Fibroblast of skin of back (primary cell): ENCODE measurements at regions not wholly inside any gene's neighbourhood (a gene's known extent, or its start where the extent isn't known, plus 50 kb on each side); places are given as distances from the start of the nearest gene placed in this dataset.

ENCODE experiments used
- DNase-seq: peaks from one replicate; pipeline ENCODE4 v3.0.0-alpha.2; 2013

- no peak for DNase-seq
Observed at GRCh38 chr16:65661558-65661957, 539.7 kb upstream of the CDH11 start.

- peak; percentile 19 for DNase-seq
Observed at GRCh38 chr16:65660390-65660789, 538.5 kb upstream of the CDH11 start.

DNA sequence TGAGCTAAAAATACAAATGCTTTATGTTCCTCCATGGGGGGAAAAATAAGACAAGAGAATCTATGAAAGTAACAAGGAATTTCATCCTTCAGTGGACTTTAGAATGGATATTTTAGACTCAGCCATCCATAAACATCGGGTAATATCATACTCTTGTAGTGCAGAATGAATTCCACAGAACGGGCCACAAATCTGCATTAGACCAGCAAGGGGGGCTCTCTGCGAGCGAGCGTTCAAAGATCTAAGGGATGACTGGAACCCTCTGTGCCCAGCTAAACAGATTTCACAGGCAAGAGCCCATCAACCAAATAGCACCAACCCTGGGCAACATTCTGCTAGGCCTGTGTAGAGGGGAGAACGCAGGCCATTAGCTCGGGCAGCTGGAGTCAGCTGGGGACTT, 537.9 kb upstream of the CDH11 start:
- DNase-seq = no peak

DNA sequence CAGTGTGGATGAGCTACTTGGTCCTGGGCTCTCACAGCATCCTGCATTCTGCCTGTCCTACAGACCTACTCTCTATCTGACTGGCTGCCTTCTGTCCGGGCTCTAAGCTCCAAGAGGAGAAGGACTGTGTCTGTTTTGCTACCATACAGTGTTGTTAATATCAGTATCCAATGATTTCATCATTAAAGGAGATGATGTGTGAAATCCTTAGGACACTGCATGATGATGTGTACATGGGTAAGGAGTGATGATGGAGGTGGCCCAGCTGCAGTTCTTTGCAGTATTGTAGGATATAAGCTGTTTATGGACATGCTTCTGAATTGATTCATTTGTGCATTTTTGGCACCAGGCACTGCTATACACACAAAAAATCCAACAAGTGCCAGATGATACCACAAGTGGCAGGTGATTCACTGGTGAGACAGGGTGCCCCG, 536.9 kb upstream of the CDH11 start:
- DNase-seq = peak; percentile 39

DNA sequence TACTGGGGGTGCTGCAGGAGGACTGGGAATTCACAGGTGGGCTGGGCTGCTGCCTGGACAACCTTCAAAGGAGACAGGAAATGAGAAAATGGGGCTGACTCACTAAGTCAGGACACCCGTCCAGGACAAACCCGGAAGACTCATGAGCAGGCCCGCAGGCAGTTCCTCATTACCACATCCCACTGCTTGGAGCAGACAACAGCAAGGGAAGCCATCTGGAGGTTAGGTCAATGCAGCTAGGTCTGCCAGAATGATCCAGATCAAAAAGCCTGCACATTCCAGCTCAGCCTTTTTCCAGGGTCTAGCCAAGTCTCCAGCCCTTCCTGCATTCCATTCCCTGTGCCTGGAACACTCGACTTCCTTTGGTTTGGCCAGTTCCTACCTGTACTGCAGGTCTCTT, 536.5 kb upstream of the CDH11 start:
- DNase-seq = peak; percentile 75

DNA sequence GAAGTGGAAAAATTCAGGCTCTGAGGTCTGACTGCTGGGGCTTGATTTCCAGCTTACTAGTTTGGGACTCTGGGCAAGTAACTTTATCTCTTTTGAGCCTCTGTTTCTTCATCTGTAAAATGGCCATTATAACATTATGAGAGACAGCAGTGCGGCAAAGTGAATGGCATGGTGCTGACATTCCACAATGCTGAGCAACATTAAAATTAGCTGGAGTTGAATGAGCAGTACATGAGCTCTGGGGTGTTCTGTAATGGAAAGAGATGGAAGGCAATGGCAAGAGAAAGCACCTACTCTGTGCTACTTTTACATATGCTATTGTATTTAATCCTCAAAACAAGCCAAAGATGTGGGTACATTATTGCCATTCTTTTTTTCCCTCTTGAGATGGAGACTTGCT, 535.7 kb upstream of the CDH11 start:
- DNase-seq = peak; percentile 12

- DNase-seq = peak; percentile 12
Observed at GRCh38 chr16:65657071-65657494, 535.2 kb upstream of the CDH11 start.

DNA sequence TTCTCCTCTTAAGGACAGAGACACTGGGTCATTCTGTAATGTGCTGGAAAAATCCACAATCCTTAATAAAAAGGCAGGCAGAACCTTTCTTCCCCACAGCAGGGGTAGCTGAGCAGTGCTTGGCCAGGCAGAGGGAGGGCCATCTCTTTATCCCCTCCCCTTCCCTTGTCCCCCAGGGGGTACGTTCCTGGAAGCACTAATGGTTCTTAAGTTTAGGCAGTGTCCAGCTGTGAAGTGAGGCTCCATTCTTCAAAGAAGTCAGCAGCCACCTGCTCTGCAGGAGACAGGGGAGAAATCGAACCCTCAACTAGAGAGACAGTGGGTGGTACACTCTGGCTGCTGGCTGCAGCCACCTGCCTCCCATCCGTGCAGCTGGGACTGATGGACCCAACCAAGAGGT, 533.9 kb upstream of the CDH11 start:
- no peak for DNase-seq

- no peak for DNase-seq
Observed at GRCh38 chr16:65648101-65648500, 526.2 kb upstream of the CDH11 start.

GRCh38 chr16:65644821-65645220, 523.0 kb upstream of the CDH11 start:
- DNase-seq = no peak

DNA sequence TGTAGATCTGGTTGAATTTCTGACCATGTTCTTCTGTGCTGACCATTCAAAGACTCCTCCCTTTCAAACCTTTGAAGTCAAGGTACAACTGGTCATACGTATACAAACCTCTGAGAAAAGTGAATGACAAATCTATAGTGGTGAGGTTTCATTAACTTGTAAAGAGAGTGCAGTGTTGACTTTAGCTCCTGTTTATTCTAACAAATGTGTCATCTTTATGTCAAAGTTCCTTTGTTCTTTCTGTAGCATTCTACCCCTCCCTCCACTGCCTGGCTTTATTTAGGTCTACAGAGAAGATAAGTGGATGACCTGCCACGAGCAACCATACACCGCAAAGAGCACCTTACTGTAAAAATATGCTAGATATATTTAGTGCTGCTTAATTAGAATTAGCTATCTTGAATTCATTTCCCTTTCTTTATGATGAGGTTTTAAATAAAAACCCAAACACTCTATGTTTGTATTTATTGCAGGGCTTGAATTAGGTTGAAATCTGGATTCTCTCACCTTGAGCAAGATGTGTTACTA, 520.0 kb upstream of the CDH11 start:
- no peak for DNase-seq

- no peak for DNase-seq
Observed at GRCh38 chr16:65641049-65641761, 519.3 kb upstream of the CDH11 start.

GRCh38 chr16:65634833-65635232, 513.0 kb upstream of the CDH11 start:
- no peak for DNase-seq

DNA sequence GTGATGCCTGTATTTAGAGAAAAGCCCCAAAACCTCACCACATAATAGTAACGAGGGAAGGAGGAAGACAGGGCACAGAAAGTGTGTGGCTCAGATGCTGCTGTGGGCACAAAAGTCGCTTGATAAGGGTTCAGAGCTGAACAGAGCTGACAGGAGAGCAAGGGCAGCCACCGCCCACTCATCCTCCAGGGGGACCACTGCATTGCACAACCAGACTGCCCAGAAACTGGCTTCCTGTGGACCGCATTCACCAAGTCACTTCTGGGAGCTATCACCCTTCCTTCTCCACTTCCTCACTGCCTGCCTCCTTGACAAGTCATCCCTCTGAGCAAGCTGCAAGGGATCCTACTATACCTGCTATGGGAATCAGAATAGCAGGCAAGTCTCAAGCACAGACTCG, 512.4 kb upstream of the CDH11 start:
- no peak for DNase-seq

DNA sequence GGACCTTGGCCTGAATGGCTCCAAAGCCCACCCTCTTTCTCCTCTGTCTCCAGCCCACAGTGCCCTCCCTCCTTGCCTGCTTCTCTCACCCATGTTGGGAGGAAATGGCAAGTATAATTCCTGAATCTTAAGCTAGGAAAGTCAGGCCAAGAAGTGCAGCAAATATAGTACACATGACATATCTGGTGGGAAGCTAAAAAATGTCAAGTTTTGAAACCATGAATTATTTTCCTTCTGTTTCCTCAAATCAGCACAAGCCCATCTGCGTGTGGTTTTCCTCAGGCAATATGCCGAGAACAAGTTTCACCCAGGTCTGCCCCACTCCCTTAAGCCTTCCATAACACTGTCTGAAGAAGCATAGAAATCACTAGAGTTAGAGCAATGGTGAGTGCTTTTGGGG, 502.8 kb upstream of the CDH11 start:
- no peak for DNase-seq

DNA sequence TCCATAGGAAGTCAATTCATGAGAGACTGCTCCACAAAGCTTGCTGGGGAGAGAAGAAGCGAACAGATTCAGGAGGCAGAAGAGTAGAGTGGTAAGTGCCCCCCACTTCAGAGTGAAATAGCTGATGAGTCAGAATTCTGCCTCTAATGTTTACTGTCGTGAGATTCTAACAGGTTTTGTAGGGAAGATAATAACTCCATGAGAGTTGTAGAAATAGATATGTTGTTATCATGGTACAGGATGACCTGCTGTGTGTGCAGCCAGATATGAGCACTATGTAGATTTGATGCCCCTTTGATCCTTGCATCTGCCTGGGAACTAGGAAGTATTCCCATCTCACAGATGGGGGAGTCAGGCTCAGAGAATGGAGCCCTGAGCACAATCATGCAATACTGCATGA, 502.4 kb upstream of the CDH11 start:
- no peak for DNase-seq

GRCh38 chr16:65622871-65623270, 501.0 kb upstream of the CDH11 start:
- no peak for DNase-seq

DNA sequence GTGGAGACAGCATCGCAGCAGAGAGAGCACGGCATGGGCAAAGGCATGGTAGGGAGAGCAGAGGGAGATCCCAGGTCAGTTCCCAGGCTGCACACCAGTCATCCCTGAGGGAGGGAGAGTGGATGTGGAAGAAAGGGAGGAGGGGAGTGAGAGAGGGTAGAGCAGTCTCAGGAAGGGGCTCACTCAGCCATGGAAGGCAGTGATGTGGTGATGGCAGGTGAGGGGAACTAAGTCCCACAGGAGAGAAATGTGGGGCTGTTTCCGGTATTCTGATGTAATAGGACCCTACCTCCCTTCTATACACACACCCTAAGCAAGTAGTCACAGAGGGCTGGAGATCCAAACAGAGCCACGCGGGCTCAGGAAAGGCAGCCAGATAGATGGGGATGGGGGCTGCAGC, 500.3 kb upstream of the CDH11 start:
- no peak for DNase-seq

DNA sequence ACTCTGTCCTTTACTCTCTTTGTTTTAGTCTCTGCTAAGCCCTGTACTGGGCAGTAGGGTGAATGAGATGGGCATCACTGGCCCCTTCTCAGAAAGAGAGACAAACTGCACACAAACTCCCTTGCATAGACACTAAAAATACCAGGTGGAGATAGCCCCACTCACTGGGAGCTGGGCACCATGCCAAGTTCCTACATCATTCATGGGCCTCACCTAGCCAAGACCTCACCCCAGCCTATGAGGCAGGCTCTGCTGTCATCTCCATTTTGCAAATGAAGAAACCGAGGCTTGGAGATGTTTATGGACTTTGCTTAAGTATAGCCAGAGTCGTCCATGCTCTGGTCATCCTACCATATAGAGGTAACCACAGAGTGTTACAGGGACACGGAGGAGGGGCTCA, 499.8 kb upstream of the CDH11 start:
- no peak for DNase-seq

DNA sequence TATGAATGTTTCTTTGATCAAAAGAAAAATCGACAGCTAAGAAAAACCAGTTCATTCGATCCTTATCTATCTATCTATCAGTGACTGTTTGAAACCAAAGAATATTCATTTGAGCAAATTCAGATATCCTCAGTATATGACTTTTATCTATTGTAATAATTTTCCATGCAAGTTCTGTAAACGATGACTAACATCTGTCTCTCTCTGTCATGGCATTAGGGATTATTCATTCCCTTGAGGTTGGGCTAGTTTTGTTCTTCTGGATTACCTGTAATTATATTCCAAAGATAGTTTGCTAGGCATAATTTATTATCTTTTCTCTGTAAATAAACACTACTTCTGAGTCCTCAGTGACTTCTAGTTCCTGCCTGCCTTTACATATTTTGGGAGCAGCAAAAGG, 497.7 kb upstream of the CDH11 start:
- DNase-seq = peak; percentile 5

GRCh38 chr16:65618931-65619330, 497.1 kb upstream of the CDH11 start:
- no peak for DNase-seq

DNA sequence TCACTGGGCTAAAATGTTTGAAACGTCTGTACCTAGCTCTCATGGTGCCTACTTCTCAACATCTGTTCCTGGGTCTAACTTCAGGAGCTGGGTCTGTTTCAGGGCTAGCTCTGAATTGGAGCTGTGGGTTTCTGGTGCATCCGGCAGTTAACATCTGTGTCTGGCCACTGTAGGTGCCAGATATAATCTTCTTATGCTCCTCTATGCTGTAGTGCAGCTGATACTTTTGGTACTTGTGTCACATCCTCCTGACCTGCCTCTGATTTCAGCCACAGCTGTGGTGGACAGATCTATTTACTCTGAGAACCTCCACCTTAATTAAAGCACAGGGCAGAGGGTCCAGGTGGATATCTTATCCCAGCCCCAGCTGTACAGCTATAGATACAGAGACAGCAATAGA, 496.5 kb upstream of the CDH11 start:
- no peak for DNase-seq

GRCh38 chr16:65617421-65617820, 495.6 kb upstream of the CDH11 start:
- DNase-seq = no peak

DNA sequence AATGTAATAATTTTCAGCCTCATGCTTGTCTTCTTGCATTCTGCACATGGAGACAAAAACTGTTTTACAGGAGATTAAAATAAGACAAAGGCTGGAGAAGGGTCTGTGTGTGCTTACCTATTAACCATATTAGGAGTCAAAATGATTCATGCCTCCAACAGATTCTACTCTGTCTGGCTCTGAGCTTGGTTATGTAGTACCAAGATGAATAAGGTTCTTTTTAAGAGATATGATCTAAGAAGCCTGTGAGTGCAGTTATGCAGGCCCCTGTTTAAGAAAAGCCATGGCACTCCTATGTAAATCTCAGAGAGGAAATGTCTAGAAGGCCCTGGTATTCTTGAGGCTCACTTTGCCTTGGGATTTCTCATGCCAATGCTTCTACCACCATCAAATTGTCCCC, 486.6 kb upstream of the CDH11 start:
- peak; percentile 7 for DNase-seq

GRCh38 chr16:65604771-65605170, 482.9 kb upstream of the CDH11 start:
- no peak for DNase-seq
